GM12878 (cell line): ENCODE measurements at regions not wholly inside any gene's neighbourhood (a gene's known extent, or its start where the extent isn't known, plus 50 kb on each side); places are given as distances from the start of the nearest gene placed in this dataset.

Source experiments
- ATAC-seq: fragments of 200-7000 bp; cut with Tn5 transposase; 3 replicates; pipeline ENCODE4 v1.9.1; 2020; ENCODE audit warnings: mild to moderate bottlenecking, moderate library complexity
- BruUV-seq: library from RNA; stranded (reverse); fragments of 400-500 nt; replicated peaks from 2 replicates; lab custom pipeline; 2021; lab: Mats Ljungman, UMichigan
- CTCF ChIA-PET: fragments of 300-600 bp; sonication (Branson Sonifier 250); formaldehyde crosslinking; extraction: SDS; loops from one replicate; lab custom pipeline; 2021; ENCODE audit warnings: inconsistent platforms; lab: Yijun Ruan, JAX
- POLR2A ChIA-PET: fragments of 350-600 bp; formaldehyde crosslinking; extraction: SDS; loops from one replicate; lab custom pipeline; 2021; ENCODE audit warnings: inconsistent platforms; lab: Charles Lee
- RAD21 ChIA-PET: fragments of 300-600 bp; sonication (Branson Sonifier 250); formaldehyde crosslinking; loops from one replicate; lab custom pipeline; 2023; ENCODE audit warnings: antibody characterized with exemption; ENCODE audit not compliant: unreplicated experiment; lab: Charles Lee
- SMC1A ChIA-PET: fragments of 300-600 bp; sonication (Branson Sonifier 250); formaldehyde crosslinking; loops from one replicate; lab custom pipeline; 2023; ENCODE audit not compliant: unreplicated experiment, uncharacterized antibody; lab: Charles Lee
- DNase-seq: peaks from one replicate; pipeline ENCODE4 v3.0.0-alpha.2; 2011; ENCODE audit warnings: low read depth, low spot score
- FAIRE-seq: peaks from 3 replicates; lab custom pipeline; 2011; peaks lifted over from hg19 to GRCh38; lab: Jason Lieb, UNC
- H2AFZ ChIP-seq: 2 replicates; pipeline ENCODE4 v1.6.0; 2011; ENCODE audit warnings: low read depth, low read length, control low read depth; ENCODE audit not compliant: control insufficient read depth
- H3K27ac ChIP-seq: 2 replicates; pipeline ENCODE4 v1.5.1; 2011; ENCODE audit warnings: control low read depth; ENCODE audit not compliant: control insufficient read depth, insufficient read depth
- H3K27me3 ChIP-seq, 2 experiments: replicated peaks in 1 of 2; 2 replicates each; pipeline versions ENCODE4 v1.6.0 to v1.6.1; 2011; ENCODE audit warnings: low read length in 1 of 2; ENCODE audit not compliant: control insufficient read depth in 2 of 2, insufficient read depth in 2 of 2
- H3K36me3 ChIP-seq, 2 experiments: 2 replicates each; pipeline ENCODE4 v1.5.1; 2011; ENCODE audit warnings: low read length in 1 of 2; ENCODE audit not compliant: control insufficient read depth in 2 of 2, insufficient read depth in 2 of 2
- H3K4me1 ChIP-seq: 2 replicates; pipeline ENCODE4 v1.6.1; 2011; ENCODE audit warnings: mild to moderate bottlenecking, low read length, moderate library complexity, mixed read lengths; ENCODE audit not compliant: control insufficient read depth, insufficient read depth
- H3K4me2 ChIP-seq: 2 replicates; pipeline ENCODE4 v1.6.0; 2011; ENCODE audit warnings: control low read depth; ENCODE audit not compliant: control insufficient read depth, insufficient read depth
- H3K4me3 ChIP-seq: fragments of 200-600 bp; sonication (generic); 2 replicates; pipeline ENCODE4 v1.5.1; 2016
- H3K79me2 ChIP-seq: 2 replicates; pipeline ENCODE4 v1.6.0; 2011; ENCODE audit warnings: low read length; ENCODE audit not compliant: control insufficient read depth, insufficient read depth
- H3K9ac ChIP-seq: 2 replicates; pipeline ENCODE4 v1.8.0; 2011; ENCODE audit warnings: low read length, control low read depth, mixed read lengths; ENCODE audit not compliant: control insufficient read depth, insufficient read depth
- H3K9me3 ChIP-seq: replicated peaks from 3 replicates; pipeline ENCODE4 v1.5.1; 2011; ENCODE audit warnings: mild to moderate bottlenecking, low read length; ENCODE audit not compliant: control insufficient read depth, insufficient read depth
- H4K20me1 ChIP-seq: 2 replicates; pipeline ENCODE4 v1.6.0; 2011; ENCODE audit not compliant: control insufficient read depth, insufficient read depth
- BCL3 ChIP-seq: IDR thresholded peaks from 2 replicates; pipeline ENCODE4 v1.6.1; 2011; ENCODE audit warnings: borderline replicate concordance, low read depth, mild to moderate bottlenecking, moderate library complexity, low read length; ENCODE audit not compliant: insufficient read depth, poor library complexity, severe bottlenecking
- BRCA1 ChIP-seq: IDR thresholded peaks from 2 replicates; pipeline ENCODE4 v1.6.1; 2011; ENCODE audit warnings: low read depth, low read length, improper control_type of control experiment
- CHD2 ChIP-seq: IDR thresholded peaks from 2 replicates; pipeline ENCODE4 v1.6.1; 2011; ENCODE audit warnings: low read depth, low read length, improper control_type of control experiment, borderline replicate concordance
- DPF2 ChIP-seq: fragments of 450-650 bp; IDR thresholded peaks from 2 replicates; pipeline ENCODE4 v1.6.1; 2017; ENCODE audit warnings: mild to moderate bottlenecking
- E2F8 ChIP-seq: fragments of 450-650 bp; IDR thresholded peaks from 2 replicates; pipeline ENCODE4 v1.6.1; 2018; ENCODE audit warnings: mild to moderate bottlenecking, low read depth, moderate library complexity; ENCODE audit not compliant: partially characterized antibody
- ETV6 ChIP-seq, 2 experiments: fragments of 450-650 bp in 1 of 2; IDR thresholded peaks in 1 of 2; conservative IDR thresholded peaks in 1 of 2; 2 replicates each; pipeline ENCODE4 v1.6.1; 2014; ENCODE audit warnings: antibody characterized with exemption in 1 of 2, borderline replicate concordance in 1 of 2, low read depth in 1 of 2, mild to moderate bottlenecking in 1 of 2, moderate library complexity in 1 of 2
- EZH2 ChIP-seq: IDR thresholded peaks from 2 replicates; pipeline ENCODE4 v1.6.1; 2012; ENCODE audit warnings: low read depth, mild to moderate bottlenecking, control low read depth, inconsistent platforms, low read length, borderline replicate concordance; ENCODE audit not compliant: control insufficient read depth
- IKZF2 ChIP-seq, 2 experiments: fragments of 450-650 bp; IDR thresholded peaks; 2 replicates each; pipeline ENCODE4 v1.6.1; 2017; ENCODE audit warnings: mild to moderate bottlenecking in 2 of 2, moderate library complexity in 2 of 2
- MLLT1 ChIP-seq: fragments of 450-650 bp; IDR thresholded peaks from 2 replicates; pipeline ENCODE4 v1.6.1; 2016; ENCODE audit warnings: mild to moderate bottlenecking
- MXI1 ChIP-seq: fragments of 150-350 bp; IDR thresholded peaks from 2 replicates; pipeline ENCODE4 v1.6.1; 2011; ENCODE audit warnings: low read depth, mild to moderate bottlenecking, inconsistent platforms, low read length, improper control_type of control experiment
- SMAD1 ChIP-seq: fragments of 450-650 bp; IDR thresholded peaks from 2 replicates; pipeline ENCODE4 v1.6.1; 2018; ENCODE audit warnings: mild to moderate bottlenecking, low read depth; ENCODE audit not compliant: partially characterized antibody
- SMC3 ChIP-seq: IDR thresholded peaks from 2 replicates; pipeline ENCODE4 v1.6.1; 2011; ENCODE audit warnings: low read length, improper control_type of control experiment, borderline replicate concordance
- SP1 ChIP-seq: IDR thresholded peaks from one replicate; pipeline ENCODE4 v1.6.1; 2011; ENCODE audit warnings: low read depth, low read length
- SREBF2 ChIP-seq: IDR thresholded peaks from 2 replicates; pipeline ENCODE4 v1.6.1; 2012; ENCODE audit warnings: mild to moderate bottlenecking, low read length
- ZBED1 ChIP-seq: IDR thresholded peaks from 2 replicates; pipeline ENCODE4 v1.6.1; 2016; ENCODE audit warnings: borderline replicate concordance
- ZNF622 ChIP-seq: fragments of 450-650 bp; IDR thresholded peaks from 2 replicates; pipeline ENCODE4 v1.6.1; 2017; ENCODE audit warnings: mild to moderate bottlenecking, inconsistent platforms
- WGBS: methylation state at CpG from one replicate; pipeline ENCODE4 v1.1.6; 2016; ENCODE audit warnings: low lambda C conversion rate; ENCODE audit not compliant: insufficient replicate concordance, insufficient coverage; ENCODE audit errors: missing lambda C conversion rate; 5-methylcytosine and 5-hydroxymethylcytosine counted together
- in situ Hi-C: fragments of 300-500 bp; cut with MboI; formaldehyde crosslinking; loops from 9 replicates; pipeline ENCODE4 v1.14.3; 2018; ENCODE audit warnings: mixed read lengths
- intact Hi-C: fragments of 100-400 bp; cut with micrococcal nuclease; formaldehyde crosslinking; loops from one replicate; pipeline ENCODE4 v1.14.2; 2022; ENCODE audit not compliant: unreplicated experiment

GRCh38 chr1:69479734-69480133 lies 88.0 kb upstream of the LRRC7 start:
- no peaks in the 10 kb centered on the region for H3K27me3 ChIP-seq
- in situ Hi-C loops (no loop called here), intact Hi-C loops (no loop called here)
- CTCF ChIA-PET = no interaction called here
- no peak overlapping the region for H3K4me2 ChIP-seq
- H3K4me1 ChIP-seq = no peaks in the 10 kb centered on the region
- no peak overlapping the region for H3K9ac ChIP-seq
- DNase-seq (no peak), FAIRE-seq (no peak), ATAC-seq (no peak)
- TF ChIP-seq SREBF2 = no peak
- no peak for TF ChIP-seq CHD2
- TF ChIP-seq MLLT1 = no peak
- no peak for TF ChIP-seq DPF2
- no peak for TF ChIP-seq IKZF2 (IDR thresholded peaks at IDR 0.05)
- no peak for TF ChIP-seq ZNF622
- no peak for TF ChIP-seq E2F8
- TF ChIP-seq SMC3 = no peak
- TF ChIP-seq SP1 = no peak
- no peak for TF ChIP-seq EZH2
- TF ChIP-seq ZBED1 = no peak
- no peak for TF ChIP-seq ETV6 (conservative IDR thresholded peaks at IDR 0.05 in 1 of 2, IDR thresholded peaks at IDR 0.05 in 1 of 2; ENCODE audit: borderline replicate concordance in 1 of 2, low read depth in 1 of 2)
- no peak for TF ChIP-seq BRCA1
- TF ChIP-seq MXI1 = no peak
- no peak for TF ChIP-seq BCL3
- no peak for TF ChIP-seq SMAD1
- SMC1A ChIA-PET = no interaction called here
- no peaks in the 10 kb centered on the region for H3K9me3 ChIP-seq
- BruUV-seq = no TSS peak
- no peak overlapping the region for H2AFZ ChIP-seq
- POLR2A ChIA-PET = no interaction called here
- no peaks in the 10 kb centered on the region for H4K20me1 ChIP-seq
- H3K36me3 ChIP-seq = no peaks in the 10 kb centered on the region
- 0% methylated on average over 1 of the region's 1 CpG for WGBS
- no peak overlapping the region for H3K27ac ChIP-seq
- no peaks in the 10 kb centered on the region for H3K79me2 ChIP-seq
- no peak overlapping the region for H3K4me3 ChIP-seq
- RAD21 ChIA-PET = no interaction called here
